PC-3 (cell line): ENCODE measurements at regions not wholly inside any gene's neighbourhood (a gene's known extent, or its start where the extent isn't known, plus 50 kb on each side); places are given as distances from the start of the nearest gene placed in this dataset.

Experiments used
- ATAC-seq: fragments of 200-7000 bp; cut with Tn5 transposase; 2 replicates; pipeline ENCODE4 v1.9.1; 2020; ENCODE audit warnings: mild to moderate bottlenecking, moderate library complexity
- BruUV-seq: library from RNA; stranded (reverse); fragments of 400-500 nt; replicated peaks from 2 replicates; lab custom pipeline; 2021; lab: Mats Ljungman, UMichigan
- CTCF ChIA-PET: fragments of 300-600 bp; sonication (Branson Sonifier 250); formaldehyde crosslinking; loops from one replicate; lab custom pipeline; 2022; ENCODE audit warnings: antibody characterized with exemption; lab: Charles Lee
- POLR2A ChIA-PET: fragments of 300-600 bp; sonication (Branson Sonifier 250); formaldehyde crosslinking; loops from one replicate; lab custom pipeline; 2022; ENCODE audit warnings: antibody characterized with exemption; ENCODE audit not compliant: unreplicated experiment; lab: Charles Lee
- DNase-seq: peaks from one replicate; pipeline ENCODE4 v3.0.0-alpha.2; 2015
- H2AFZ ChIP-seq: fragments of 300-600 bp; sonication (generic); 2 replicates; pipeline ENCODE4 v1.6.0; 2016; ENCODE audit warnings: antibody characterized with exemption, low read length
- H3F3A ChIP-seq: fragments of 300-600 bp; sonication (generic); one replicate; pipeline ENCODE4 v1.6.0; 2017; ENCODE audit warnings: antibody characterized with exemption, low read length, control low read depth, mild to moderate bottlenecking; ENCODE audit not compliant: unreplicated experiment
- H3K27ac ChIP-seq: fragments of 300-600 bp; sonication (generic); 2 replicates; pipeline ENCODE4 v1.5.1; 2016; ENCODE audit warnings: mild to moderate bottlenecking, low read length
- H3K27me3 ChIP-seq: fragments of 300-600 bp; sonication (generic); 2 replicates; pipeline ENCODE4 v1.6.1; 2016; ENCODE audit warnings: low read length, mixed read lengths
- H3K36me3 ChIP-seq: fragments of 300-600 bp; sonication (generic); 2 replicates; pipeline ENCODE4 v1.6.1; 2016; ENCODE audit warnings: low read depth, mixed run types, low read length, mixed read lengths
- H3K4me1 ChIP-seq: fragments of 300-600 bp; sonication (generic); 2 replicates; pipeline ENCODE4 v1.5.1; 2016; ENCODE audit warnings: low read length; ENCODE audit not compliant: insufficient read depth
- H3K4me2 ChIP-seq: fragments of 300-600 bp; sonication (generic); 2 replicates; pipeline ENCODE4 v1.6.0; 2016; ENCODE audit warnings: low read length
- H3K4me3 ChIP-seq: fragments of 300-600 bp; sonication (generic); 2 replicates; pipeline ENCODE4 v1.5.1; 2016; ENCODE audit warnings: mild to moderate bottlenecking, low read length, mixed read lengths
- H3K79me2 ChIP-seq: fragments of 300-600 bp; sonication (generic); 2 replicates; pipeline ENCODE4 v1.6.1; 2017; ENCODE audit warnings: low read length, mixed read lengths
- H3K9ac ChIP-seq: fragments of 300-600 bp; sonication (generic); 2 replicates; pipeline ENCODE4 v1.6.0; 2016; ENCODE audit warnings: mild to moderate bottlenecking, low read length
- H3K9me2 ChIP-seq: fragments of 300-600 bp; sonication (generic); replicated peaks from 2 replicates; pipeline ENCODE4 v1.6.1; 2016; ENCODE audit warnings: mixed run types, low read length, mixed read lengths
- H3K9me3 ChIP-seq: fragments of 300-600 bp; sonication (generic); 2 replicates; pipeline ENCODE4 v1.6.1; 2016; ENCODE audit warnings: low read length, mixed read lengths
- H4K20me1 ChIP-seq: fragments of 300-600 bp; sonication (generic); 2 replicates; pipeline ENCODE4 v1.6.1; 2016; ENCODE audit warnings: low read length, mixed read lengths
- EZH2 ChIP-seq: fragments of 300-600 bp; sonication (generic); IDR thresholded peaks from one replicate; pipeline ENCODE4 v1.6.1; 2017; ENCODE audit warnings: antibody characterized with exemption, mild to moderate bottlenecking, low read length; ENCODE audit not compliant: unreplicated experiment
- EZH2phosphoT487 ChIP-seq: fragments of 300-600 bp; sonication (generic); IDR thresholded peaks from 2 replicates; pipeline ENCODE4 v1.6.1; 2018; ENCODE audit warnings: mild to moderate bottlenecking, antibody characterized with exemption, low read length, borderline replicate concordance
- intact Hi-C: fragments of 100-400 bp; cut with micrococcal nuclease; formaldehyde crosslinking; loops from 2 replicates; pipeline ENCODE4 v1.9.0; 2023
- TF ChIP-seq, protein P1 (sequence below): fragments of 300-600 bp; sonication (generic); conservative IDR thresholded peaks from 2 replicates; pipeline ENCODE4 v1.5.1; 2017; ENCODE audit warnings: antibody characterized with exemption, low read depth, mild to moderate bottlenecking, low read length

DNA sequence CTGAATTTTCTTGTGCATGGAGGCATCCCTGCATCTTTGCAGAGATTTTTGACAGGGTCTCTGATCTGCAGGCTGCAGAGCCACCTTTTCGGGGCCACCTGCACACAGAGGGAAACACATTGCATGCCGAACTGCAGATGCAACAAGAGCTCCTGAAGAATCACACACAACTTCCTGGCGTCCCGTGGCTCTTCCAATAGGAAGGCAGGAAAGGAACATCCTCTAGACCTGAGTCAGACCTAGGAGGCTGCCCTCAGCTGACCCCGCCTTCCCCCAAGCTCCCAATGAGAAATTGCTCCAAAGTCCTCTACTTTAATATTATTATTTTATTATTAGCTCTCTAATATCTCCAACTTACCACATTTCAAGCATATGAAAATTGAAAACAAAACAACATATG, 213.2 kb upstream of the ARRDC4 start:
- Histone ChIP-seq H3K36me3 (no peaks in the 10 kb centered on the region), H4K20me1 (no peaks in the 10 kb centered on the region), H3K4me1 (no peaks in the 10 kb centered on the region), H3K9me2 (no peaks in the 10 kb centered on the region), H3K9me3 (no peaks in the 10 kb centered on the region), H3K79me2 (no peaks in the 10 kb centered on the region), H3K4me2 (no peak overlapping the region), H3K27ac (no peak overlapping the region), H3K4me3 (no peak overlapping the region), H3F3A (no peaks in the 10 kb centered on the region), H2AFZ (no peak overlapping the region), H3K27me3 (peaks cover 57% of the 10 kb centered on the region), H3K9ac (no peak overlapping the region)
- no TSS peak for BruUV-seq
- intact Hi-C loops, result no loop called here
- TF ChIP-seq EZH2phosphoT487 (no peak), EZH2 (no peak)
- TF ChIP-seq, protein P1, sequence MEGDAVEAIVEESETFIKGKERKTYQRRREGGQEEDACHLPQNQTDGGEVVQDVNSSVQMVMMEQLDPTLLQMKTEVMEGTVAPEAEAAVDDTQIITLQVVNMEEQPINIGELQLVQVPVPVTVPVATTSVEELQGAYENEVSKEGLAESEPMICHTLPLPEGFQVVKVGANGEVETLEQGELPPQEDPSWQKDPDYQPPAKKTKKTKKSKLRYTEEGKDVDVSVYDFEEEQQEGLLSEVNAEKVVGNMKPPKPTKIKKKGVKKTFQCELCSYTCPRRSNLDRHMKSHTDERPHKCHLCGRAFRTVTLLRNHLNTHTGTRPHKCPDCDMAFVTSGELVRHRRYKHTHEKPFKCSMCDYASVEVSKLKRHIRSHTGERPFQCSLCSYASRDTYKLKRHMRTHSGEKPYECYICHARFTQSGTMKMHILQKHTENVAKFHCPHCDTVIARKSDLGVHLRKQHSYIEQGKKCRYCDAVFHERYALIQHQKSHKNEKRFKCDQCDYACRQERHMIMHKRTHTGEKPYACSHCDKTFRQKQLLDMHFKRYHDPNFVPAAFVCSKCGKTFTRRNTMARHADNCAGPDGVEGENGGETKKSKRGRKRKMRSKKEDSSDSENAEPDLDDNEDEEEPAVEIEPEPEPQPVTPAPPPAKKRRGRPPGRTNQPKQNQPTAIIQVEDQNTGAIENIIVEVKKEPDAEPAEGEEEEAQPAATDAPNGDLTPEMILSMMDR, result no peak
- CTCF ChIA-PET, result no interaction called here
- POLR2A ChIA-PET, result no interaction called here
- no peak for ATAC-seq
- no peak for DNase-seq

DNA sequence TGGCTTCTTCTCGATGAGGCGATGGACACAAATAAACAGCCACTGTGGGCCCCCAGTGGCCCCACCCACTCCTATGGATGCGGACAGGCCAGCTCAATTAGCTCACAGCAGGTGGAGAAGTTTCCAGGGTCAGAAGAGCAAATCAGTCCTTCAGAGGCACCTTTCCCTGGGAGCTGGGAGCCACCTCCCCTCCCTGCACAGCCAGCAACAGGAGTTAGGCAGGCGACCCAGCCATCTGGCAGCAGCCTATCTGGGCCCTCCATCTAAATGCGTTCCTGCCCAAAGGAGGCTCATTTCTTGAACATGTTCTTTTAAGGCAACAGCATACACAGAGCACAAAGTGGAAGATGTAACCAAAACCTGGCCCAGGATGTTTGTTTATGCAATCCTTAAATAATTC, 211.9 kb upstream of the ARRDC4 start:
- BruUV-seq, result no TSS peak
- TF ChIP-seq EZH2phosphoT487, result no peak
- TF ChIP-seq, protein P1, result no peak
- no peak for TF ChIP-seq EZH2
- DNase-seq (no peak), ATAC-seq (no peak)
- Histone ChIP-seq H3K27me3 (peaks cover 64% of the 10 kb centered on the region), H3K36me3 (no peaks in the 10 kb centered on the region), H3K27ac (no peak overlapping the region), H4K20me1 (no peaks in the 10 kb centered on the region), H3K9ac (no peak overlapping the region), H3K79me2 (no peaks in the 10 kb centered on the region), H3K4me3 (no peak overlapping the region), H3K4me2 (no peak overlapping the region), H3F3A (no peaks in the 10 kb centered on the region), H3K9me3 (no peaks in the 10 kb centered on the region), H3K9me2 (no peaks in the 10 kb centered on the region), H2AFZ (no peak overlapping the region), H3K4me1 (no peaks in the 10 kb centered on the region)
- ChIA-PET POLR2A (no interaction called here), CTCF (no interaction called here)
- intact Hi-C loops, result no loop called here

DNA sequence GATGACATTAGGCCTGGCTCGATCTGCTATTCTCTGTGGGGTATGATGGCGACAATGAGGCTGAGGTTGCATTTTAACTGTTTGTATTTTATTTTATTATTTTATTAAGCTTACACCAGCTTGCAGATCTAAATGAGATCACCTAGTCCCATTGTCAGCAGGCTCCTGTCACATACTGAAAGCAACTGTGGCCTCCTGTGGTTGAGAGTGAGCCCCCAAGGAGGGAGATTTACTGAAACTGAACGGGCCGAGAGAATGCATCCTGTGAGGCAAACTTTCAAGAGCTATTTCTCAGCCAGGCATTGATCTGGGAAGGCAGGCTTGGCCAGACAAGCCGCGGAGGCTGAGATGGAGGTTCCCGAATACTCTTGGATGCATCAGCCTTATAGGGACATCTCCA, 210.4 kb upstream of the ARRDC4 start:
- H3K36me3 ChIP-seq, result no peaks in the 10 kb centered on the region
- H2AFZ ChIP-seq, result no peak overlapping the region
- no peaks in the 10 kb centered on the region for H4K20me1 ChIP-seq
- H3K4me2 ChIP-seq, result no peak overlapping the region
- intact Hi-C loops, result no loop called here
- no peak overlapping the region for H3K4me3 ChIP-seq
- no peaks in the 10 kb centered on the region for H3K79me2 ChIP-seq
- H3K9me3 ChIP-seq, result no peaks in the 10 kb centered on the region
- DNase-seq (no peak), ATAC-seq (no peak)
- no TSS peak for BruUV-seq
- H3K27ac ChIP-seq, result no peak overlapping the region
- H3F3A ChIP-seq, result no peaks in the 10 kb centered on the region
- no peak overlapping the region for H3K9ac ChIP-seq
- peaks cover 69% of the 10 kb centered on the region for H3K27me3 ChIP-seq
- POLR2A ChIA-PET, result no interaction called here
- H3K4me1 ChIP-seq, result no peaks in the 10 kb centered on the region
- CTCF ChIA-PET, result no interaction called here
- no peaks in the 10 kb centered on the region for H3K9me2 ChIP-seq
- TF ChIP-seq EZH2phosphoT487 (no peak), EZH2 (no peak)
- TF ChIP-seq, protein P1, result no peak
